GM12878 (cell line): ENCODE measurements at regions not wholly inside any gene's neighbourhood (a gene's known extent, or its start where the extent isn't known, plus 50 kb on each side); places are given as distances from the start of the nearest gene placed in this dataset.

Experiments
- ATAC-seq: fragments of 200-7000 bp; cut with Tn5 transposase; 3 replicates; pipeline ENCODE4 v1.9.1; 2020; ENCODE audit warnings: mild to moderate bottlenecking, moderate library complexity
- BruUV-seq: library from RNA; stranded (reverse); fragments of 400-500 nt; replicated peaks from 2 replicates; lab custom pipeline; 2021; lab: Mats Ljungman, UMichigan
- CTCF ChIA-PET: fragments of 300-600 bp; sonication (Branson Sonifier 250); formaldehyde crosslinking; extraction: SDS; loops from one replicate; lab custom pipeline; 2021; ENCODE audit warnings: inconsistent platforms; lab: Yijun Ruan, JAX
- POLR2A ChIA-PET: fragments of 350-600 bp; formaldehyde crosslinking; extraction: SDS; loops from one replicate; lab custom pipeline; 2021; ENCODE audit warnings: inconsistent platforms; lab: Charles Lee
- RAD21 ChIA-PET: fragments of 300-600 bp; sonication (Branson Sonifier 250); formaldehyde crosslinking; loops from one replicate; lab custom pipeline; 2023; ENCODE audit warnings: antibody characterized with exemption; ENCODE audit not compliant: unreplicated experiment; lab: Charles Lee
- SMC1A ChIA-PET: fragments of 300-600 bp; sonication (Branson Sonifier 250); formaldehyde crosslinking; loops from one replicate; lab custom pipeline; 2023; ENCODE audit not compliant: unreplicated experiment, uncharacterized antibody; lab: Charles Lee
- DNase-seq: peaks from one replicate; pipeline ENCODE4 v3.0.0-alpha.2; 2011; ENCODE audit warnings: low read depth, low spot score
- FAIRE-seq: peaks from 3 replicates; lab custom pipeline; 2011; peaks lifted over from hg19 to GRCh38; lab: Jason Lieb, UNC
- H2AFZ ChIP-seq: 2 replicates; pipeline ENCODE4 v1.6.0; 2011; ENCODE audit warnings: low read depth, low read length, control low read depth; ENCODE audit not compliant: control insufficient read depth
- H3K27ac ChIP-seq: 2 replicates; pipeline ENCODE4 v1.5.1; 2011; ENCODE audit warnings: control low read depth; ENCODE audit not compliant: control insufficient read depth, insufficient read depth
- H3K27me3 ChIP-seq, 2 experiments: replicated peaks in 1 of 2; 2 replicates each; pipeline versions ENCODE4 v1.6.0 to v1.6.1; 2011; ENCODE audit warnings: low read length in 1 of 2; ENCODE audit not compliant: control insufficient read depth in 2 of 2, insufficient read depth in 2 of 2
- H3K36me3 ChIP-seq, 2 experiments: 2 replicates each; pipeline ENCODE4 v1.5.1; 2011; ENCODE audit warnings: low read length in 1 of 2; ENCODE audit not compliant: control insufficient read depth in 2 of 2, insufficient read depth in 2 of 2
- H3K4me1 ChIP-seq: 2 replicates; pipeline ENCODE4 v1.6.1; 2011; ENCODE audit warnings: mild to moderate bottlenecking, low read length, moderate library complexity, mixed read lengths; ENCODE audit not compliant: control insufficient read depth, insufficient read depth
- H3K4me2 ChIP-seq: 2 replicates; pipeline ENCODE4 v1.6.0; 2011; ENCODE audit warnings: control low read depth; ENCODE audit not compliant: control insufficient read depth, insufficient read depth
- H3K4me3 ChIP-seq: fragments of 200-600 bp; sonication (generic); 2 replicates; pipeline ENCODE4 v1.5.1; 2016
- H3K79me2 ChIP-seq: 2 replicates; pipeline ENCODE4 v1.6.0; 2011; ENCODE audit warnings: low read length; ENCODE audit not compliant: control insufficient read depth, insufficient read depth
- H3K9ac ChIP-seq: 2 replicates; pipeline ENCODE4 v1.8.0; 2011; ENCODE audit warnings: low read length, control low read depth, mixed read lengths; ENCODE audit not compliant: control insufficient read depth, insufficient read depth
- H3K9me3 ChIP-seq: replicated peaks from 3 replicates; pipeline ENCODE4 v1.5.1; 2011; ENCODE audit warnings: mild to moderate bottlenecking, low read length; ENCODE audit not compliant: control insufficient read depth, insufficient read depth
- H4K20me1 ChIP-seq: 2 replicates; pipeline ENCODE4 v1.6.0; 2011; ENCODE audit not compliant: control insufficient read depth, insufficient read depth
- GABPA ChIP-seq: IDR thresholded peaks from 2 replicates; pipeline ENCODE4 v1.6.1; 2014; ENCODE audit warnings: antibody characterized with exemption, low read depth, mild to moderate bottlenecking, inconsistent platforms
- KAT2A ChIP-seq: conservative IDR thresholded peaks from 2 replicates; pipeline ENCODE4 v1.6.1; 2011; ENCODE audit warnings: low read depth, low read length; ENCODE audit not compliant: control insufficient read depth
- MAX ChIP-seq: IDR thresholded peaks from 2 replicates; pipeline ENCODE4 v1.6.1; 2012; ENCODE audit warnings: low read depth, low read length, improper control_type of control experiment
- MEF2A ChIP-seq: IDR thresholded peaks from 2 replicates; pipeline ENCODE4 v1.6.1; 2011; ENCODE audit warnings: low read depth, mild to moderate bottlenecking, low read length, moderate library complexity; ENCODE audit not compliant: insufficient read depth
- MEF2B ChIP-seq: fragments of 450-650 bp; IDR thresholded peaks from 2 replicates; pipeline ENCODE4 v1.6.1; 2018; ENCODE audit warnings: mild to moderate bottlenecking, moderate library complexity; ENCODE audit not compliant: partially characterized antibody, poor library complexity, severe bottlenecking
- NKRF ChIP-seq: fragments of 450-650 bp; conservative IDR thresholded peaks from 2 replicates; pipeline ENCODE4 v1.6.1; 2017; ENCODE audit warnings: mild to moderate bottlenecking, moderate library complexity
- NRF1 ChIP-seq: conservative IDR thresholded peaks from 2 replicates; pipeline ENCODE4 v1.6.1; 2011; ENCODE audit warnings: mild to moderate bottlenecking, low read depth, low read length, improper control_type of control experiment
- SUPT20H ChIP-seq: IDR thresholded peaks from 2 replicates; pipeline ENCODE4 v1.6.1; 2011; ENCODE audit warnings: low read depth, mild to moderate bottlenecking, low read length, moderate library complexity, borderline replicate concordance; ENCODE audit not compliant: control insufficient read depth
- TARDBP ChIP-seq: IDR thresholded peaks from 2 replicates; pipeline ENCODE4 v1.6.1; 2016; ENCODE audit warnings: borderline replicate concordance
- ZNF217 ChIP-seq: fragments of 450-650 bp; IDR thresholded peaks from 2 replicates; pipeline ENCODE4 v1.6.1; 2017; ENCODE audit warnings: antibody characterized with exemption, mild to moderate bottlenecking
- WGBS: methylation state at CpG from one replicate; pipeline ENCODE4 v1.1.6; 2016; ENCODE audit warnings: low lambda C conversion rate; ENCODE audit not compliant: insufficient replicate concordance, insufficient coverage; ENCODE audit errors: missing lambda C conversion rate; 5-methylcytosine and 5-hydroxymethylcytosine counted together
- in situ Hi-C: fragments of 300-500 bp; cut with MboI; formaldehyde crosslinking; loops from 9 replicates; pipeline ENCODE4 v1.14.3; 2018; ENCODE audit warnings: mixed read lengths
- intact Hi-C: fragments of 100-400 bp; cut with micrococcal nuclease; formaldehyde crosslinking; loops from one replicate; pipeline ENCODE4 v1.14.2; 2022; ENCODE audit not compliant: unreplicated experiment
- TF ChIP-seq, protein P1 (sequence below): fragments of 450-650 bp; IDR thresholded peaks from 2 replicates; pipeline ENCODE4 v1.6.1; 2017; ENCODE audit warnings: mild to moderate bottlenecking, moderate library complexity
- TF ChIP-seq, protein P2 (sequence below): fragments of 150-350 bp; IDR thresholded peaks from 2 replicates; pipeline ENCODE4 v1.6.1; 2016; ENCODE audit warnings: low read depth, low read length

- ChIA-PET SMC1A (no interaction called here), POLR2A (no interaction called here), RAD21 (no interaction called here), CTCF (no interaction called here)
- Histone ChIP-seq H3K4me2 (no peak overlapping the region), H3K9ac (no peak overlapping the region), H3K79me2 (no peaks in the 10 kb centered on the region), H3K27me3 (no peaks in the 10 kb centered on the region), H3K4me3 (no peak overlapping the region), H3K4me1 (peaks cover 5% of the 10 kb centered on the region; the same call in 1 of the 2 replicates), H3K9me3 (no peaks in the 10 kb centered on the region; the same call in 2 of the 3 replicates), H3K36me3 (no peaks in the 10 kb centered on the region), H3K27ac (no peak overlapping the region), H2AFZ (no peak overlapping the region), H4K20me1 (no peaks in the 10 kb centered on the region)
- in situ Hi-C loops = no loop called here
- DNase-seq (no peak), FAIRE-seq (no peak), ATAC-seq (no peak)
- intact Hi-C loops = no loop called here
- 59% methylated on average over 5 of the region's 5 CpGs for WGBS
- BruUV-seq = no TSS peak
- no peak for TF ChIP-seq KAT2A
- no peak for TF ChIP-seq TARDBP
- no peak for TF ChIP-seq MAX
- no peak for TF ChIP-seq MEF2A
- TF ChIP-seq MEF2B = no peak
- no peak for TF ChIP-seq NRF1
- no peak for TF ChIP-seq ZNF217
- no peak for TF ChIP-seq NKRF
- no peak for TF ChIP-seq GABPA
- TF ChIP-seq, protein P1, sequence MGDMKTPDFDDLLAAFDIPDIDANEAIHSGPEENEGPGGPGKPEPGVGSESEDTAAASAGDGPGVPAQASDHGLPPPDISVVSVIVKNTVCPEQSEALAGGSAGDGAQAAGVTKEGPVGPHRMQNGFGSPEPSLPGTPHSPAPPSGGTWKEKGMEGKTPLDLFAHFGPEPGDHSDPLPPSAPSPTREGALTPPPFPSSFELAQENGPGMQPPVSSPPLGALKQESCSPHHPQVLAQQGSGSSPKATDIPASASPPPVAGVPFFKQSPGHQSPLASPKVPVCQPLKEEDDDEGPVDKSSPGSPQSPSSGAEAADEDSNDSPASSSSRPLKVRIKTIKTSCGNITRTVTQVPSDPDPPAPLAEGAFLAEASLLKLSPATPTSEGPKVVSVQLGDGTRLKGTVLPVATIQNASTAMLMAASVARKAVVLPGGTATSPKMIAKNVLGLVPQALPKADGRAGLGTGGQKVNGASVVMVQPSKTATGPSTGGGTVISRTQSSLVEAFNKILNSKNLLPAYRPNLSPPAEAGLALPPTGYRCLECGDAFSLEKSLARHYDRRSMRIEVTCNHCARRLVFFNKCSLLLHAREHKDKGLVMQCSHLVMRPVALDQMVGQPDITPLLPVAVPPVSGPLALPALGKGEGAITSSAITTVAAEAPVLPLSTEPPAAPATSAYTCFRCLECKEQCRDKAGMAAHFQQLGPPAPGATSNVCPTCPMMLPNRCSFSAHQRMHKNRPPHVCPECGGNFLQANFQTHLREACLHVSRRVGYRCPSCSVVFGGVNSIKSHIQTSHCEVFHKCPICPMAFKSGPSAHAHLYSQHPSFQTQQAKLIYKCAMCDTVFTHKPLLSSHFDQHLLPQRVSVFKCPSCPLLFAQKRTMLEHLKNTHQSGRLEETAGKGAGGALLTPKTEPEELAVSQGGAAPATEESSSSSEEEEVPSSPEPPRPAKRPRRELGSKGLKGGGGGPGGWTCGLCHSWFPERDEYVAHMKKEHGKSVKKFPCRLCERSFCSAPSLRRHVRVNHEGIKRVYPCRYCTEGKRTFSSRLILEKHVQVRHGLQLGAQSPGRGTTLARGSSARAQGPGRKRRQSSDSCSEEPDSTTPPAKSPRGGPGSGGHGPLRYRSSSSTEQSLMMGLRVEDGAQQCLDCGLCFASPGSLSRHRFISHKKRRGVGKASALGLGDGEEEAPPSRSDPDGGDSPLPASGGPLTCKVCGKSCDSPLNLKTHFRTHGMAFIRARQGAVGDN = no peak
- TF ChIP-seq, protein P2, sequence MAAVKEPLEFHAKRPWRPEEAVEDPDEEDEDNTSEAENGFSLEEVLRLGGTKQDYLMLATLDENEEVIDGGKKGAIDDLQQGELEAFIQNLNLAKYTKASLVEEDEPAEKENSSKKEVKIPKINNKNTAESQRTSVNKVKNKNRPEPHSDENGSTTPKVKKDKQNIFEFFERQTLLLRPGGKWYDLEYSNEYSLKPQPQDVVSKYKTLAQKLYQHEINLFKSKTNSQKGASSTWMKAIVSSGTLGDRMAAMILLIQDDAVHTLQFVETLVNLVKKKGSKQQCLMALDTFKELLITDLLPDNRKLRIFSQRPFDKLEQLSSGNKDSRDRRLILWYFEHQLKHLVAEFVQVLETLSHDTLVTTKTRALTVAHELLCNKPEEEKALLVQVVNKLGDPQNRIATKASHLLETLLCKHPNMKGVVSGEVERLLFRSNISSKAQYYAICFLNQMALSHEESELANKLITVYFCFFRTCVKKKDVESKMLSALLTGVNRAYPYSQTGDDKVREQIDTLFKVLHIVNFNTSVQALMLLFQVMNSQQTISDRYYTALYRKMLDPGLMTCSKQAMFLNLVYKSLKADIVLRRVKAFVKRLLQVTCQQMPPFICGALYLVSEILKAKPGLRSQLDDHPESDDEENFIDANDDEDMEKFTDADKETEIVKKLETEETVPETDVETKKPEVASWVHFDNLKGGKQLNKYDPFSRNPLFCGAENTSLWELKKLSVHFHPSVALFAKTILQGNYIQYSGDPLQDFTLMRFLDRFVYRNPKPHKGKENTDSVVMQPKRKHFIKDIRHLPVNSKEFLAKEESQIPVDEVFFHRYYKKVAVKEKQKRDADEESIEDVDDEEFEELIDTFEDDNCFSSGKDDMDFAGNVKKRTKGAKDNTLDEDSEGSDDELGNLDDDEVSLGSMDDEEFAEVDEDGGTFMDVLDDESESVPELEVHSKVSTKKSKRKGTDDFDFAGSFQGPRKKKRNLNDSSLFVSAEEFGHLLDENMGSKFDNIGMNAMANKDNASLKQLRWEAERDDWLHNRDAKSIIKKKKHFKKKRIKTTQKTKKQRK = no peak
- no peak for TF ChIP-seq SUPT20H
These were observed 126.5 kb upstream of the THBS1 start for GRCh38 chr15:39454189-39454986.
